ENCODE measurements at regions not wholly inside any gene's neighbourhood (a gene's known extent, or its start where the extent isn't known, plus 50 kb on each side); places are given as distances from the start of the nearest gene placed in this dataset.

DNA sequence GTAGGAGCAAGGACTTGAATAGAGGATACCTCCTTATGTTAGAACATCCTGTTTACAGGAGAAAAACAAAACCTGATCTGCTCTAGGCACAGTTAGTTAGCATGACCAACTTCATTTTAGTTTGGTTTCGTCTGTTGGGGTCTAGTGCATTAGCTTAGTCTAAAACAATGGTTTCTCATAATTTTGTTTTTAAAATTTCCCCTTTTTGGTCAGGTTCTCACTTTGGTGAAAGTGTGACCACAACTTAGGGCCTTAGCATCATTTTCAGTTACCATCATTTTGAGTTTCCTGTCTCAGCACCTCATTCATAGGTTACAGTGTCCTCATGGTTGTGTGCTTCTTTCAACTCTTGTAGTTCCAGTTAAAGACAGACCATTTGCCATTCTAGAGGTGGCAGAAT lies 1277.0 kb upstream of the SLC39A10 start:
- TF ChIP-seq, protein P1, sequence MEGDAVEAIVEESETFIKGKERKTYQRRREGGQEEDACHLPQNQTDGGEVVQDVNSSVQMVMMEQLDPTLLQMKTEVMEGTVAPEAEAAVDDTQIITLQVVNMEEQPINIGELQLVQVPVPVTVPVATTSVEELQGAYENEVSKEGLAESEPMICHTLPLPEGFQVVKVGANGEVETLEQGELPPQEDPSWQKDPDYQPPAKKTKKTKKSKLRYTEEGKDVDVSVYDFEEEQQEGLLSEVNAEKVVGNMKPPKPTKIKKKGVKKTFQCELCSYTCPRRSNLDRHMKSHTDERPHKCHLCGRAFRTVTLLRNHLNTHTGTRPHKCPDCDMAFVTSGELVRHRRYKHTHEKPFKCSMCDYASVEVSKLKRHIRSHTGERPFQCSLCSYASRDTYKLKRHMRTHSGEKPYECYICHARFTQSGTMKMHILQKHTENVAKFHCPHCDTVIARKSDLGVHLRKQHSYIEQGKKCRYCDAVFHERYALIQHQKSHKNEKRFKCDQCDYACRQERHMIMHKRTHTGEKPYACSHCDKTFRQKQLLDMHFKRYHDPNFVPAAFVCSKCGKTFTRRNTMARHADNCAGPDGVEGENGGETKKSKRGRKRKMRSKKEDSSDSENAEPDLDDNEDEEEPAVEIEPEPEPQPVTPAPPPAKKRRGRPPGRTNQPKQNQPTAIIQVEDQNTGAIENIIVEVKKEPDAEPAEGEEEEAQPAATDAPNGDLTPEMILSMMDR (tag by site-specific recombination; IDR thresholded peaks at IDR 0.05) = no peak
- no peak for TF ChIP-seq ZNF76 (tag by site-specific recombination; IDR thresholded peaks at IDR 0.05; ENCODE audit: borderline replicate concordance, low read depth)
- TF ChIP-seq, protein P2, sequence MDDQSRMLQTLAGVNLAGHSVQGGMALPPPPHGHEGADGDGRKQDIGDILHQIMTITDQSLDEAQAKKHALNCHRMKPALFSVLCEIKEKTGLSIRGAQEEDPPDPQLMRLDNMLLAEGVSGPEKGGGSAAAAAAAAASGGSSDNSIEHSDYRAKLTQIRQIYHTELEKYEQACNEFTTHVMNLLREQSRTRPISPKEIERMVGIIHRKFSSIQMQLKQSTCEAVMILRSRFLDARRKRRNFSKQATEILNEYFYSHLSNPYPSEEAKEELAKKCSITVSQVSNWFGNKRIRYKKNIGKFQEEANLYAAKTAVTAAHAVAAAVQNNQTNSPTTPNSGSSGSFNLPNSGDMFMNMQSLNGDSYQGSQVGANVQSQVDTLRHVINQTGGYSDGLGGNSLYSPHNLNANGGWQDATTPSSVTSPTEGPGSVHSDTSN (CRISPR knock-in tag; IDR thresholded peaks at IDR 0.05) = no peak
- no peak for TF ChIP-seq ZNF19 (tag by site-specific recombination; IDR thresholded peaks at IDR 0.05; ENCODE audit: low read depth)
- TF ChIP-seq, protein P3, sequence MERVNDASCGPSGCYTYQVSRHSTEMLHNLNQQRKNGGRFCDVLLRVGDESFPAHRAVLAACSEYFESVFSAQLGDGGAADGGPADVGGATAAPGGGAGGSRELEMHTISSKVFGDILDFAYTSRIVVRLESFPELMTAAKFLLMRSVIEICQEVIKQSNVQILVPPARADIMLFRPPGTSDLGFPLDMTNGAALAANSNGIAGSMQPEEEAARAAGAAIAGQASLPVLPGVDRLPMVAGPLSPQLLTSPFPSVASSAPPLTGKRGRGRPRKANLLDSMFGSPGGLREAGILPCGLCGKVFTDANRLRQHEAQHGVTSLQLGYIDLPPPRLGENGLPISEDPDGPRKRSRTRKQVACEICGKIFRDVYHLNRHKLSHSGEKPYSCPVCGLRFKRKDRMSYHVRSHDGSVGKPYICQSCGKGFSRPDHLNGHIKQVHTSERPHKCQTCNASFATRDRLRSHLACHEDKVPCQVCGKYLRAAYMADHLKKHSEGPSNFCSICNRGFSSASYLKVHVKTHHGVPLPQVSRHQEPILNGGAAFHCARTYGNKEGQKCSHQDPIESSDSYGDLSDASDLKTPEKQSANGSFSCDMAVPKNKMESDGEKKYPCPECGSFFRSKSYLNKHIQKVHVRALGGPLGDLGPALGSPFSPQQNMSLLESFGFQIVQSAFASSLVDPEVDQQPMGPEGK (tag by site-specific recombination; IDR thresholded peaks at IDR 0.05) = no peak
- no peak for TF ChIP-seq SP2 (tag by site-specific recombination; IDR thresholded peaks at IDR 0.05)
- TF ChIP-seq, protein P4, sequence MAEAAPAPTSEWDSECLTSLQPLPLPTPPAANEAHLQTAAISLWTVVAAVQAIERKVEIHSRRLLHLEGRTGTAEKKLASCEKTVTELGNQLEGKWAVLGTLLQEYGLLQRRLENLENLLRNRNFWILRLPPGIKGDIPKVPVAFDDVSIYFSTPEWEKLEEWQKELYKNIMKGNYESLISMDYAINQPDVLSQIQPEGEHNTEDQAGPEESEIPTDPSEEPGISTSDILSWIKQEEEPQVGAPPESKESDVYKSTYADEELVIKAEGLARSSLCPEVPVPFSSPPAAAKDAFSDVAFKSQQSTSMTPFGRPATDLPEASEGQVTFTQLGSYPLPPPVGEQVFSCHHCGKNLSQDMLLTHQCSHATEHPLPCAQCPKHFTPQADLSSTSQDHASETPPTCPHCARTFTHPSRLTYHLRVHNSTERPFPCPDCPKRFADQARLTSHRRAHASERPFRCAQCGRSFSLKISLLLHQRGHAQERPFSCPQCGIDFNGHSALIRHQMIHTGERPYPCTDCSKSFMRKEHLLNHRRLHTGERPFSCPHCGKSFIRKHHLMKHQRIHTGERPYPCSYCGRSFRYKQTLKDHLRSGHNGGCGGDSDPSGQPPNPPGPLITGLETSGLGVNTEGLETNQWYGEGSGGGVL (tag by site-specific recombination; IDR thresholded peaks at IDR 0.05) = no peak
- no peak for TF ChIP-seq ZNF324 (tag by site-specific recombination; IDR thresholded peaks at IDR 0.05)
